Uterus (tissue), 2 donors: ENCODE measurements at regions not wholly inside any gene's neighbourhood (a gene's known extent, or its start where the extent isn't known, plus 50 kb on each side); places are given as distances from the start of the nearest gene placed in this dataset.

Experiments
- POLR2A ChIP-seq, 2 donors: fragments of 450-650 bp; IDR thresholded peaks; one replicate each; pipeline ENCODE4 v1.6.1; 2016; ENCODE audit warnings: antibody characterized with exemption in 2 of 2, mild to moderate bottlenecking in 1 of 2, moderate library complexity in 1 of 2
- TF ChIP-seq, protein P1 (sequence below), 4 experiments: fragments of 200-600 bp in 2 of 4; fragments of 450-650 bp in 2 of 4; sonication (generic) in 2 of 4; IDR thresholded peaks; one replicate each; pipeline ENCODE4 v1.5.1; 2016 to 2019; ENCODE audit warnings: antibody characterized with exemption in 4 of 4, mild to moderate bottlenecking in 2 of 4, moderate library complexity in 1 of 4

DNA sequence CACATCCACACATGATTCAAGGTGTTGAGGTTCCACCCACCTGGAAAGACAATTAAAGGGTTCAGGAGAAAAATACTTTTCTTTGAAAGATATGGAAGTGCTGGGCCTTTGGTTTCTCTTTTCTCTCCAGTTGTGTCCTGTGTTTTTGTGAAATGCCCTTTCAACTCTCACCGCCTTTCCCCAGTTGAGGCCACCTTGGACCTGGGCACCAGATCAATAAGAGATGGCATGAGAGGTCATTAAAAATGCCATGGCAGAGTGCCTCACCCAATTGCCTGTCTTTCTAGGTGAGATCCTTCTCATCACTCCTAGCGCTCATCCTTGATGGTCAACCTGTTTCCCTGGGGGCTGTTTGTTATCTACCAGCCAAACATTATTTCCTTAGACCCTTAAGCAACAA lies 453.9 kb downstream of the TSN start:
- TF ChIP-seq, protein P1, sequence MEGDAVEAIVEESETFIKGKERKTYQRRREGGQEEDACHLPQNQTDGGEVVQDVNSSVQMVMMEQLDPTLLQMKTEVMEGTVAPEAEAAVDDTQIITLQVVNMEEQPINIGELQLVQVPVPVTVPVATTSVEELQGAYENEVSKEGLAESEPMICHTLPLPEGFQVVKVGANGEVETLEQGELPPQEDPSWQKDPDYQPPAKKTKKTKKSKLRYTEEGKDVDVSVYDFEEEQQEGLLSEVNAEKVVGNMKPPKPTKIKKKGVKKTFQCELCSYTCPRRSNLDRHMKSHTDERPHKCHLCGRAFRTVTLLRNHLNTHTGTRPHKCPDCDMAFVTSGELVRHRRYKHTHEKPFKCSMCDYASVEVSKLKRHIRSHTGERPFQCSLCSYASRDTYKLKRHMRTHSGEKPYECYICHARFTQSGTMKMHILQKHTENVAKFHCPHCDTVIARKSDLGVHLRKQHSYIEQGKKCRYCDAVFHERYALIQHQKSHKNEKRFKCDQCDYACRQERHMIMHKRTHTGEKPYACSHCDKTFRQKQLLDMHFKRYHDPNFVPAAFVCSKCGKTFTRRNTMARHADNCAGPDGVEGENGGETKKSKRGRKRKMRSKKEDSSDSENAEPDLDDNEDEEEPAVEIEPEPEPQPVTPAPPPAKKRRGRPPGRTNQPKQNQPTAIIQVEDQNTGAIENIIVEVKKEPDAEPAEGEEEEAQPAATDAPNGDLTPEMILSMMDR (IDR thresholded peaks at IDR 0.05): no peak
- no peak for TF ChIP-seq POLR2A (IDR thresholded peaks at IDR 0.05)
